ENCODE measurements at regions not wholly inside any gene's neighbourhood (a gene's known extent, or its start where the extent isn't known, plus 50 kb on each side); places are given as distances from the start of the nearest gene placed in this dataset.

- TF ChIP-seq, protein P1, sequence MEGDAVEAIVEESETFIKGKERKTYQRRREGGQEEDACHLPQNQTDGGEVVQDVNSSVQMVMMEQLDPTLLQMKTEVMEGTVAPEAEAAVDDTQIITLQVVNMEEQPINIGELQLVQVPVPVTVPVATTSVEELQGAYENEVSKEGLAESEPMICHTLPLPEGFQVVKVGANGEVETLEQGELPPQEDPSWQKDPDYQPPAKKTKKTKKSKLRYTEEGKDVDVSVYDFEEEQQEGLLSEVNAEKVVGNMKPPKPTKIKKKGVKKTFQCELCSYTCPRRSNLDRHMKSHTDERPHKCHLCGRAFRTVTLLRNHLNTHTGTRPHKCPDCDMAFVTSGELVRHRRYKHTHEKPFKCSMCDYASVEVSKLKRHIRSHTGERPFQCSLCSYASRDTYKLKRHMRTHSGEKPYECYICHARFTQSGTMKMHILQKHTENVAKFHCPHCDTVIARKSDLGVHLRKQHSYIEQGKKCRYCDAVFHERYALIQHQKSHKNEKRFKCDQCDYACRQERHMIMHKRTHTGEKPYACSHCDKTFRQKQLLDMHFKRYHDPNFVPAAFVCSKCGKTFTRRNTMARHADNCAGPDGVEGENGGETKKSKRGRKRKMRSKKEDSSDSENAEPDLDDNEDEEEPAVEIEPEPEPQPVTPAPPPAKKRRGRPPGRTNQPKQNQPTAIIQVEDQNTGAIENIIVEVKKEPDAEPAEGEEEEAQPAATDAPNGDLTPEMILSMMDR (IDR thresholded peaks at IDR 0.05) = no peak
- no peak for TF ChIP-seq ZFX (IDR thresholded peaks at IDR 0.05; ENCODE audit: borderline replicate concordance)
Measured at GRCh38 chr7:118061386-118061785, 122.6 kb upstream of the LSM8 start.

Measured in 22Rv1 (cell line).